GM23338 (cell line): ENCODE measurements at regions not wholly inside any gene's neighbourhood (a gene's known extent, or its start where the extent isn't known, plus 50 kb on each side); places are given as distances from the start of the nearest gene placed in this dataset.

Experiments used
- ATAC-seq: fragments of 200-7000 bp; cut with Tn5 transposase; 3 replicates; pipeline ENCODE4 v1.9.1; 2020
- DNase-seq: peaks from one replicate; pipeline ENCODE4 v3.0.0-alpha.2; 2015; ENCODE audit warnings: low spot score
- H2AFZ ChIP-seq: fragments of 200-600 bp; sonication (generic); 2 replicates; pipeline ENCODE4 v1.8.0; 2016; ENCODE audit warnings: antibody characterized with exemption, mild to moderate bottlenecking, moderate library complexity
- H3F3A ChIP-seq: fragments of 200-600 bp; sonication (generic); replicated peaks from 2 replicates; pipeline ENCODE4 v1.8.0; 2017; ENCODE audit warnings: antibody characterized with exemption, mixed run types, low read depth
- H3K27ac ChIP-seq: fragments of 200-600 bp; sonication (generic); 2 replicates; pipeline ENCODE4 v1.6.1; 2016; ENCODE audit warnings: low read depth
- H3K27me3 ChIP-seq: fragments of 200-600 bp; sonication (generic); 2 replicates; pipeline ENCODE4 v1.8.0; 2016; ENCODE audit warnings: mild to moderate bottlenecking, mixed run types, moderate library complexity; ENCODE audit not compliant: insufficient read depth
- H3K36me3 ChIP-seq: fragments of 200-600 bp; sonication (generic); 2 replicates; pipeline ENCODE4 v1.8.0; 2016; ENCODE audit warnings: mild to moderate bottlenecking; ENCODE audit not compliant: insufficient read depth
- H3K4me1 ChIP-seq: fragments of 200-600 bp; sonication (generic); 2 replicates; pipeline ENCODE4 v1.8.0; 2016; ENCODE audit warnings: mild to moderate bottlenecking, moderate library complexity; ENCODE audit not compliant: insufficient read depth
- H3K4me2 ChIP-seq: fragments of 200-600 bp; sonication (generic); 2 replicates; pipeline ENCODE4 v1.7.1; 2017; ENCODE audit warnings: mixed run types
- H3K4me3 ChIP-seq: fragments of 200-600 bp; sonication (generic); 2 replicates; pipeline ENCODE4 v1.6.1; 2016; ENCODE audit warnings: mixed run types
- H3K79me2 ChIP-seq: fragments of 200-600 bp; sonication (generic); replicated peaks from 2 replicates; pipeline ENCODE4 v1.8.0; 2017; ENCODE audit warnings: mild to moderate bottlenecking; ENCODE audit not compliant: insufficient read depth
- H3K9me2 ChIP-seq: fragments of 200-600 bp; sonication (generic); 2 replicates; pipeline ENCODE4 v1.8.0; 2017; ENCODE audit not compliant: insufficient read depth
- H4K20me1 ChIP-seq: fragments of 200-600 bp; sonication (generic); replicated peaks from 2 replicates; pipeline ENCODE4 v1.8.0; 2017; ENCODE audit warnings: mild to moderate bottlenecking; ENCODE audit not compliant: insufficient read depth
- H3K27ac Mint-ChIP-seq: 2 replicates; pipeline ENCODE4 v1.8.0; 2020; ENCODE audit warnings: inconsistent platforms, mild to moderate bottlenecking, moderate library complexity, mixed read lengths
- H3K27me3 Mint-ChIP-seq: 3 replicates; pipeline ENCODE4 v1.8.0; 2022; ENCODE audit warnings: low read depth, mild to moderate bottlenecking, moderate library complexity, mixed read lengths, inconsistent platforms; ENCODE audit not compliant: insufficient read depth, poor library complexity
- H3K36me3 Mint-ChIP-seq: 3 replicates; pipeline ENCODE4 v1.8.0; 2021; ENCODE audit warnings: low read depth, mild to moderate bottlenecking, inconsistent platforms, moderate library complexity, mixed read lengths
- H3K4me1 Mint-ChIP-seq: 3 replicates; pipeline ENCODE4 v1.8.0; 2020; ENCODE audit warnings: mild to moderate bottlenecking, inconsistent platforms, mixed read lengths
- H3K4me3 Mint-ChIP-seq: 3 replicates; pipeline ENCODE4 v1.8.0; 2021; ENCODE audit warnings: moderate library complexity, mild to moderate bottlenecking, inconsistent platforms, mixed read lengths
- H3K9me3 Mint-ChIP-seq: 3 replicates; pipeline ENCODE4 v1.8.0; 2020; ENCODE audit warnings: moderate library complexity, mild to moderate bottlenecking, inconsistent platforms, mixed read lengths
- CREB1 ChIP-seq: fragments of 250-450 bp; sonication (Bioruptor Pico); IDR thresholded peaks from 2 replicates; pipeline ENCODE4 v1.5.0; 2020; ENCODE audit warnings: low read depth, mild to moderate bottlenecking, moderate library complexity
- CTCF ChIP-seq, 2 experiments: fragments of 200-600 bp in 1 of 2; sonication (generic) in 1 of 2; conservative IDR thresholded peaks; 2 replicates each; pipeline versions ENCODE4 v1.5.1 to v1.6.1; 2016 to 2017; ENCODE audit warnings: antibody characterized with exemption in 2 of 2, low read depth in 2 of 2, mild to moderate bottlenecking in 2 of 2, moderate library complexity in 1 of 2
- EZH2phosphoT487 ChIP-seq: fragments of 200-600 bp; sonication (generic); IDR thresholded peaks from one replicate; pipeline ENCODE4 v1.8.1; 2018; ENCODE audit warnings: antibody characterized with exemption; ENCODE audit not compliant: unreplicated experiment
- JUNB ChIP-seq: IDR thresholded peaks from one replicate; pipeline ENCODE4 v1.6.1; 2016; ENCODE audit warnings: antibody characterized with exemption; ENCODE audit not compliant: unreplicated experiment
- NANOG ChIP-seq: IDR thresholded peaks from 2 replicates; pipeline ENCODE4 v1.6.1; 2016; ENCODE audit warnings: antibody characterized with exemption, borderline replicate concordance
- POLR2AphosphoS5 ChIP-seq: IDR thresholded peaks from 2 replicates; pipeline ENCODE4 v1.6.1; 2016; ENCODE audit warnings: antibody characterized with exemption, low read depth
- REST ChIP-seq: IDR thresholded peaks from one replicate; pipeline ENCODE4 v1.6.1; 2018; ENCODE audit warnings: antibody characterized with exemption; ENCODE audit not compliant: unreplicated experiment
- STAT1 ChIP-seq: IDR thresholded peaks from one replicate; pipeline ENCODE4 v1.6.1; 2016; ENCODE audit warnings: antibody characterized with exemption; ENCODE audit not compliant: unreplicated experiment
- ZNF114 ChIP-seq: fragments of 250-450 bp; sonication (Bioruptor Pico); IDR thresholded peaks from 2 replicates; pipeline ENCODE4 v1.5.0; 2020; ENCODE audit warnings: mild to moderate bottlenecking, moderate library complexity
- ZNF331 ChIP-seq: fragments of 250-450 bp; sonication (Bioruptor Pico); IDR thresholded peaks from 2 replicates; pipeline ENCODE4 v1.5.0; 2020; ENCODE audit warnings: low read depth, mild to moderate bottlenecking, moderate library complexity
- TF ChIP-seq, protein P1 (sequence below): IDR thresholded peaks from 2 replicates; pipeline ENCODE4 v1.6.1; 2016; ENCODE audit warnings: antibody characterized with exemption
- TF ChIP-seq, protein P2 (sequence below): fragments of 250-450 bp; sonication (Bioruptor Pico); IDR thresholded peaks from 2 replicates; pipeline ENCODE4 v1.5.0; 2020; ENCODE audit warnings: mild to moderate bottlenecking, moderate library complexity

DNA sequence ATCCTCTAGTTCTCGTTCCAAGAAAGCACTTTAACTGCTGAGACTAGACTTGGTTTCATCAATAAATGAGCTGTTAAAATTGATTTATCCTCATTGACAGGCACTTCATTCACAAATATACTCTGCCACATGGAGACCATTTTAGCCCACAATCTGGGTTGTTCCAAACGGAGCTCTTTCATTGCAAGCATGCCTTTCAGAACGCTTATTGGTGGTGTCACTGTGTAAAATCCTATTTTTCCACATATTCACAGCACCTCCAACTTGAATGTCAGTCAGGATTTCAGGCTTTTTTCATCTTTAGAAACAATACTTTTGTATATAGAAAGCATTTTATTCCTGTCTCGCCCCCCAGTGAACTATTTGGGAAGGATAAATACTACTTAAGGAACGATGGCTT, 424.7 kb upstream of the NRP1 start:
- ATAC-seq (no peak), DNase-seq (no peak)
- H4K20me1 ChIP-seq = no peaks in the 10 kb centered on the region
- H3K4me1 ChIP-seq = 0 out of 2 replicates have a peak, but pooled peaks cover 3% of the 10 kb centered on the region
- no peak overlapping the region for H3K27ac Mint-ChIP-seq
- no peaks in the 10 kb centered on the region; the same call in 2 of the 3 replicates for H3K4me1 Mint-ChIP-seq
- TF ChIP-seq STAT1 (no peak), ZNF114 (CRISPR knock-in tag) (no peak), JUNB (no peak), CREB1 (CRISPR knock-in tag) (no peak), ZNF331 (no peak), NANOG (no peak), REST (no peak), CTCF (conservative IDR thresholded peaks at IDR 0.05; ENCODE audit: low read depth in 2 of 2) (no peak), EZH2phosphoT487 (no peak), POLR2AphosphoS5 (no peak)
- TF ChIP-seq, protein P1, sequence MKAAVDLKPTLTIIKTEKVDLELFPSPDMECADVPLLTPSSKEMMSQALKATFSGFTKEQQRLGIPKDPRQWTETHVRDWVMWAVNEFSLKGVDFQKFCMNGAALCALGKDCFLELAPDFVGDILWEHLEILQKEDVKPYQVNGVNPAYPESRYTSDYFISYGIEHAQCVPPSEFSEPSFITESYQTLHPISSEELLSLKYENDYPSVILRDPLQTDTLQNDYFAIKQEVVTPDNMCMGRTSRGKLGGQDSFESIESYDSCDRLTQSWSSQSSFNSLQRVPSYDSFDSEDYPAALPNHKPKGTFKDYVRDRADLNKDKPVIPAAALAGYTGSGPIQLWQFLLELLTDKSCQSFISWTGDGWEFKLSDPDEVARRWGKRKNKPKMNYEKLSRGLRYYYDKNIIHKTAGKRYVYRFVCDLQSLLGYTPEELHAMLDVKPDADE = no peak
- TF ChIP-seq, protein P2, sequence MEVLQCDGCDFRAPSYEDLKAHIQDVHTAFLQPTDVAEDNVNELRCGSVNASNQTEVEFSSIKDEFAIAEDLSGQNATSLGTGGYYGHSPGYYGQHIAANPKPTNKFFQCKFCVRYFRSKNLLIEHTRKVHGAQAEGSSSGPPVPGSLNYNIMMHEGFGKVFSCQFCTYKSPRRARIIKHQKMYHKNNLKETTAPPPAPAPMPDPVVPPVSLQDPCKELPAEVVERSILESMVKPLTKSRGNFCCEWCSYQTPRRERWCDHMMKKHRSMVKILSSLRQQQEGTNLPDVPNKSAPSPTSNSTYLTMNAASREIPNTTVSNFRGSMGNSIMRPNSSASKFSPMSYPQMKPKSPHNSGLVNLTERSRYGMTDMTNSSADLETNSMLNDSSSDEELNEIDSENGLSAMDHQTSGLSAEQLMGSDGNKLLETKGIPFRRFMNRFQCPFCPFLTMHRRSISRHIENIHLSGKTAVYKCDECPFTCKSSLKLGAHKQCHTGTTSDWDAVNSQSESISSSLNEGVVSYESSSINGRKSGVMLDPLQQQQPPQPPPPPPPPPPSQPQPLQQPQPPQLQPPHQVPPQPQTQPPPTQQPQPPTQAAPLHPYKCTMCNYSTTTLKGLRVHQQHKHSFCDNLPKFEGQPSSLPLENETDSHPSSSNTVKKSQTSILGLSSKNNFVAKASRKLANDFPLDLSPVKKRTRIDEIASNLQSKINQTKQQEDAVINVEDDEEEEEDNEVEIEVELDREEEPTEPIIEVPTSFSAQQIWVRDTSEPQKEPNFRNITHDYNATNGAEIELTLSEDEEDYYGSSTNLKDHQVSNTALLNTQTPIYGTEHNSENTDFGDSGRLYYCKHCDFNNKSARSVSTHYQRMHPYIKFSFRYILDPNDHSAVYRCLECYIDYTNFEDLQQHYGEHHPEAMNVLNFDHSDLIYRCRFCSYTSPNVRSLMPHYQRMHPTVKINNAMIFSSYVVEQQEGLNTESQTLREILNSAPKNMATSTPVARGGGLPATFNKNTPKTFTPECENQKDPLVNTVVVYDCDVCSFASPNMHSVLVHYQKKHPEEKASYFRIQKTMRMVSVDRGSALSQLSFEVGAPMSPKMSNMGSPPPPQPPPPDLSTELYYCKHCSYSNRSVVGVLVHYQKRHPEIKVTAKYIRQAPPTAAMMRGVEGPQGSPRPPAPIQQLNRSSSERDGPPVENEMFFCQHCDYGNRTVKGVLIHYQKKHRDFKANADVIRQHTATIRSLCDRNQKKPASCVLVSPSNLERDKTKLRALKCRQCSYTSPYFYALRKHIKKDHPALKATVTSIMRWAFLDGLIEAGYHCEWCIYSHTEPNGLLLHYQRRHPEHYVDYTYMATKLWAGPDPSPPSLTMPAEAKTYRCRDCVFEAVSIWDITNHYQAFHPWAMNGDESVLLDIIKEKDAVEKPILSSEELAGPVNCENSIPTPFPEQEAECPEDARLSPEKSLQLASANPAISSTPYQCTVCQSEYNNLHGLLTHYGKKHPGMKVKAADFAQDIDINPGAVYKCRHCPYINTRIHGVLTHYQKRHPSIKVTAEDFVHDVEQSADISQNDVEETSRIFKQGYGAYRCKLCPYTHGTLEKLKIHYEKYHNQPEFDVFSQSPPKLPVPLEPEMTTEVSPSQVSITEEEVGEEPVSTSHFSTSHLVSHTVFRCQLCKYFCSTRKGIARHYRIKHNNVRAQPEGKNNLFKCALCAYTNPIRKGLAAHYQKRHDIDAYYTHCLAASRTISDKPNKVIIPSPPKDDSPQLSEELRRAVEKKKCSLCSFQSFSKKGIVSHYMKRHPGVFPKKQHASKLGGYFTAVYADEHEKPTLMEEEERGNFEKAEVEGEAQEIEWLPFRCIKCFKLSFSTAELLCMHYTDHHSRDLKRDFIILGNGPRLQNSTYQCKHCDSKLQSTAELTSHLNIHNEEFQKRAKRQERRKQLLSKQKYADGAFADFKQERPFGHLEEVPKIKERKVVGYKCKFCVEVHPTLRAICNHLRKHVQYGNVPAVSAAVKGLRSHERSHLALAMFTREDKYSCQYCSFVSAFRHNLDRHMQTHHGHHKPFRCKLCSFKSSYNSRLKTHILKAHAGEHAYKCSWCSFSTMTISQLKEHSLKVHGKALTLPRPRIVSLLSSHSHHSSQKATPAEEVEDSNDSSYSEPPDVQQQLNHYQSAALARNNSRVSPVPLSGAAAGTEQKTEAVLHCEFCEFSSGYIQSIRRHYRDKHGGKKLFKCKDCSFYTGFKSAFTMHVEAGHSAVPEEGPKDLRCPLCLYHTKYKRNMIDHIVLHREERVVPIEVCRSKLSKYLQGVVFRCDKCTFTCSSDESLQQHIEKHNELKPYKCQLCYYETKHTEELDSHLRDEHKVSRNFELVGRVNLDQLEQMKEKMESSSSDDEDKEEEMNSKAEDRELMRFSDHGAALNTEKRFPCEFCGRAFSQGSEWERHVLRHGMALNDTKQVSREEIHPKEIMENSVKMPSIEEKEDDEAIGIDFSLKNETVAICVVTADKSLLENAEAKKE (CRISPR knock-in tag) = no peak
- H3K9me3 Mint-ChIP-seq = peaks cover 6% of the 10 kb centered on the region; the same call in 2 of the 3 replicates
- peaks cover 3% of the 10 kb centered on the region; the same call in 1 of the 3 replicates for H3K36me3 Mint-ChIP-seq
- no peaks in the 10 kb centered on the region for H3K27me3 Mint-ChIP-seq
- H3K4me2 ChIP-seq = no peak overlapping the region
- no peaks in the 10 kb centered on the region for H3K36me3 ChIP-seq
- H3K9me2 ChIP-seq = peaks cover 18% of the 10 kb centered on the region; the same call in 1 of the 2 replicates
- H3K27me3 ChIP-seq = no peaks in the 10 kb centered on the region
- no peak overlapping the region for H3K27ac ChIP-seq
- no peak overlapping the region for H3K4me3 ChIP-seq
- 0 out of 2 replicates have a peak overlapping the region, but pooled peaks have one; percentile 11 for H2AFZ ChIP-seq
- H3F3A ChIP-seq = no peaks in the 10 kb centered on the region
- H3K4me3 Mint-ChIP-seq = no peak overlapping the region
- H3K79me2 ChIP-seq = no peaks in the 10 kb centered on the region
